Thymus (tissue), 11 donors: ENCODE measurements at regions not wholly inside any gene's neighbourhood (a gene's known extent, or its start where the extent isn't known, plus 50 kb on each side); places are given as distances from the start of the nearest gene placed in this dataset.

Source experiments
- DNase-seq, 9 donors: peaks; one replicate each; pipeline ENCODE4 v3.0.0-alpha.2; 2013; ENCODE audit warnings: low spot score in 9 of 9, low read depth in 6 of 9, missing footprints in 1 of 9
- H3K27ac ChIP-seq, 2 donors: one replicate each; pipeline ENCODE4 v1.5.1; 2013; ENCODE audit warnings: control low read depth in 1 of 2, low read depth in 1 of 2, low read length in 1 of 2, mild to moderate bottlenecking in 1 of 2, moderate library complexity in 1 of 2
- H3K27me3 ChIP-seq, 2 donors: one replicate each; pipeline ENCODE4 v1.5.1; 2013; ENCODE audit warnings: low read length in 1 of 2; ENCODE audit not compliant: control insufficient read depth in 2 of 2, insufficient read depth in 1 of 2
- H3K36me3 ChIP-seq, 2 donors: one replicate each; pipeline ENCODE4 v1.5.1; 2013; ENCODE audit warnings: low read length in 1 of 2, mild to moderate bottlenecking in 1 of 2, moderate library complexity in 1 of 2; ENCODE audit not compliant: control insufficient read depth in 2 of 2, insufficient read depth in 2 of 2
- H3K4me1 ChIP-seq, 2 donors: one replicate each; pipeline ENCODE4 v1.5.1; 2013; ENCODE audit warnings: low read length in 2 of 2; ENCODE audit not compliant: control insufficient read depth in 2 of 2, insufficient read depth in 2 of 2
- H3K4me3 ChIP-seq, 2 donors: one replicate each; pipeline ENCODE4 v1.5.1; 2013; ENCODE audit warnings: low read length in 2 of 2, control low read depth in 1 of 2, mild to moderate bottlenecking in 1 of 2
- H3K9me3 ChIP-seq, 2 donors: one replicate each; pipeline ENCODE4 v1.5.1; 2013; ENCODE audit warnings: low read length in 1 of 2, mild to moderate bottlenecking in 1 of 2; ENCODE audit not compliant: control insufficient read depth in 2 of 2, insufficient read depth in 1 of 2
- WGBS: extraction: QIAGEN DNeasy Blood & Tissue Kit; methylation state at CpG from one replicate; pipeline ENCODE4 v1.1.7; 2013; 5-methylcytosine and 5-hydroxymethylcytosine counted together
- donor health status: healthy.

DNA sequence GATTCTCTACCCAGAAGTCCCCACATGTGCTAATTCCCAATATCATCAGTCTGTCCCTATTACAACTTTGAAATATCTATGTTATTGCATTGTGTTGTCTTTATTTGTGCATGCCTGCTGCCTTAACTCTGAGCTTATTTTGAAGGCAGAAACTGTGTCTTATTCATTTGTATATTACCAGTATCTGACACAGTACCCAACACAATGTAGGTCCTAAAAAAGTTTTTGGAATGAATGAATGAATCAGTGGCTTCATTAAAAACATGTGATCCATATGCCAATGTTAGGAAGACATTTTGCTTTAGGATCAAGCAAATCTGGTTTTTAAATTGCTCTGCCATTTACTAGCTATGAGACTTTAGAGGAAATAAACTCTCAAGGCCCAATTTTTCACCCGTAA lies 420.4 kb downstream of the CBLN4 start:
- DNase-seq = no peak
- no peak overlapping the region for H3K4me3 ChIP-seq
- WGBS = 92% methylated on average over 1 of the region's 1 CpG
- H3K4me1 ChIP-seq = no peaks in the 10 kb centered on the region
- H3K9me3 ChIP-seq = no peaks in the 10 kb centered on the region
- H3K36me3 ChIP-seq = no peaks in the 10 kb centered on the region
- H3K27me3 ChIP-seq = no peaks in the 10 kb centered on the region
- H3K27ac ChIP-seq = no peak overlapping the region

DNA sequence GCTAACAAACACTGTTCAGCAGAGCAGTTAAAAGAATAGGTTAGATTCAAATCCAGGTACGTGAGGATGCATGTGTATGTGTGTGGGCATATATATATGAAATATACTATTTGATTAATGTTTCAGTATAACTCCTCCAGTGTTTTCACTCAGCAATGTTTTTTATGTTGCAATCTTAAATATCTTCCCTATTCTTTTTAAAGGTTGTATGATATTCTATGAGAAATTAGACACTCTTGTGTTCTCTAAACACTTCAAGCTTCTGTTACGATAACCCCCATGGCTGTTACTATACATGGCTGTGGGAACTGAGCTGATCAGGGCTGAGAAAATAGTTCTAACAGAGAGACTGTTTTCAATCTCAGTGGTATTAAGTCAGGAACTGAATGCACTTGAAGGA lies 421.0 kb downstream of the CBLN4 start:
- Histone ChIP-seq H3K4me3 (no peak overlapping the region), H3K36me3 (no peaks in the 10 kb centered on the region), H3K4me1 (no peaks in the 10 kb centered on the region), H3K27ac (no peak overlapping the region), H3K27me3 (no peaks in the 10 kb centered on the region), H3K9me3 (no peaks in the 10 kb centered on the region)
- WGBS = 96% methylated on average over 2 of the region's 2 CpGs
- no peak for DNase-seq

DNA sequence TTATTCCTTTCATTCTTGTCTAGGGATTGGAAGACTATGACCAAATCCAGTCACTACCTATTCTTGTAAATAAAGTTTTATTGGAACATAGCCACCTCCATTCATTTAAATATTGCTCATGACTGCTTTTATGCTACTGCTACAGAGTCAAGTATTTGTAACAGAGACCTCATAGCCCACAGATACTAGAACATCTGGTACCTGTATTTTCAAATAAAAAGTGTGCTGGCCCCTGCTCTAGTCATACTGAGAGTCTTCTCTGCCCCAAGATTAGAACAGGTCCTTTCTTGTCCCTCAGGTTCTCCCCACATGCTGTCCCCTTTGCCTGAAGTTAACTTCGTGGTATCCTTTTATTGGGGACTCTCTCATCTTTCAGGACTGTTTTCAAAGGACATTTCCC lies 422.3 kb downstream of the CBLN4 start:
- no peak overlapping the region for H3K27ac ChIP-seq
- H3K9me3 ChIP-seq = no peaks in the 10 kb centered on the region
- H3K36me3 ChIP-seq = no peaks in the 10 kb centered on the region
- H3K4me1 ChIP-seq = no peaks in the 10 kb centered on the region
- no peak for DNase-seq
- 76% methylated on average over 1 of the region's 1 CpG for WGBS
- H3K27me3 ChIP-seq = no peaks in the 10 kb centered on the region
- H3K4me3 ChIP-seq = no peak overlapping the region

DNA sequence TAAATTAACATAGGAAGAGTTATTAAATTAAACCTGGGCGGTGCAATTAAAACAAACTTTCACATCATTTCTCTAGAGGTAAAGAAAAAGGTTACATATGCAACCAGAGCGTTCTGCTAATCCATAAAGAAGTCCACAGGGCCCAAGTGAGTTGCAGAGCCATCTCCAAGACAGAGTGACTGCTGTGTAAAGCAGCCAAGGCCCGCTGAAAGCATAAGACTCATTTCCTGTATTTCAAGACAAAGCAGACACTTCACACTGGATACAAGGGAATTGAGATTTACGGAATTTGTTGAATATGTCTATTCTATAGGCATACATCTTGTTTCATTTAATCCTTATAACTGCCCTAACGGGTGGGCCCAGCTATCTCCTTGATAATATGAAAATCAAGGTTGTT lies 422.8 kb downstream of the CBLN4 start:
- no peak overlapping the region for H3K4me3 ChIP-seq
- H3K4me1 ChIP-seq = no peaks in the 10 kb centered on the region
- no peaks in the 10 kb centered on the region for H3K9me3 ChIP-seq
- no peaks in the 10 kb centered on the region for H3K27me3 ChIP-seq
- no peak for DNase-seq
- H3K27ac ChIP-seq = no peak overlapping the region
- 86% methylated on average over 5 of the region's 5 CpGs for WGBS
- no peaks in the 10 kb centered on the region for H3K36me3 ChIP-seq

DNA sequence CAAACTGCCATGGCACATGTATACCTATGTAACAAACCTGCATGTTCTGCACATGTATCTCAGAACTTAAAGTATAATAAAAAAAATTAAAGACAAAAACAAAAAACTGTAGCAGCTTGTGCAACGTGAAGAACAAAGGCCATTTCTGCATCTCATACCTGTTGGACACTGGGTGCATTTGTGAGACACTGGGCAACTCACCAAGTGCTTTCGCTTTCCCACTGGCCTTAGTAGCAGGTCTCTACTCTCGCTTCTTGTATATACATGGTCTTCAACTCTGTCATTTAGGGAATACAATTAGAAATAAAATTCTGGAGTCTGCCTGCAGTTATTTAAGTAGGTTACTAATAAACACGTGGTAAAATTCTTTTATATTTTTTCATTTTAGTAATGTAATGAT lies 423.8 kb downstream of the CBLN4 start:
- Histone ChIP-seq H3K4me3 (no peak overlapping the region), H3K9me3 (no peaks in the 10 kb centered on the region), H3K27ac (no peak overlapping the region), H3K27me3 (no peaks in the 10 kb centered on the region), H3K36me3 (no peaks in the 10 kb centered on the region), H3K4me1 (no peaks in the 10 kb centered on the region)
- DNase-seq = no peak
- WGBS = 89% methylated on average over 4 of the region's 4 CpGs

DNA sequence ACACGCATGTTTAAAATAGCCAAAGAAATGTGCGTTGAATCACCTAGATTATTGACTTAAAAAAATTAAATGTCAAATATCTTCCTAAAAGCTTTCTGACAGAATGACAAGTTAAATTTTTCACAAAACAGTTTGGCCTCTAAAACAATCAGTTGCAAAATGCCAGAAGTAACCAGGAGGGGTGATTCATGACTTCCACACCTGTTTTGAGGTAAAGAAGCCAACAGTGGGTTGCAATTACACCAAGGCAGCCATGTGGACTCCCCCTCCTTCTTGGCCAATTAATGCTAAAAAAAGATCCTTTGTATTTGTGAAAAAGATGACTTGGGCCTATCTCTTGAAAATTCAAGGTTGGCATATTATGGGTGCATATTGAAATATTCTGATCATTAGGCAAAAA lies 424.8 kb downstream of the CBLN4 start:
- no peaks in the 10 kb centered on the region for H3K36me3 ChIP-seq
- DNase-seq = no peak
- H3K27ac ChIP-seq = no peak overlapping the region
- no peak overlapping the region for H3K4me3 ChIP-seq
- H3K4me1 ChIP-seq = no peaks in the 10 kb centered on the region
- 76% methylated on average over 2 of the region's 2 CpGs for WGBS
- no peaks in the 10 kb centered on the region for H3K9me3 ChIP-seq
- no peaks in the 10 kb centered on the region for H3K27me3 ChIP-seq

DNA sequence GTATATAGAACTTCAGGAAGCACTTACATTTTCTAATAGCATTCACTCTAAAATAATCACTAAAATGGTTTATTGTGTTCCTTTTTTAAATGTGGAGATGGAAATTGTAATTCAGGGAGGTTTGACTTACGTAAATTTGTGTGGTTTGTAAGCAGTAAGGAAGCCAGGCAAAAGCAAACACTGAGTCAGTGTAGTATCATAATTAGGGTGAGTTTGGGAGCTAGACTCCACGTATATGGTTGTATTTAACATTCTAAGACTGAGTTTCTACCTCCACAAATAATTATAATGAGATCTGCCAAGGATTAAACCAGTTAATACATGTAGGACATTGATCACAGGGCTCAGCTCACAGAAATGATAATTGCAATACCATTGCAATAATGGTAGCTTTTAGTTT lies 425.5 kb downstream of the CBLN4 start:
- 75% methylated on average over 2 of the region's 2 CpGs for WGBS
- H3K4me3 ChIP-seq = no peak overlapping the region
- H3K36me3 ChIP-seq = no peaks in the 10 kb centered on the region
- H3K9me3 ChIP-seq = no peaks in the 10 kb centered on the region
- no peak overlapping the region for H3K27ac ChIP-seq
- H3K27me3 ChIP-seq = no peaks in the 10 kb centered on the region
- H3K4me1 ChIP-seq = no peaks in the 10 kb centered on the region
- DNase-seq = no peak

DNA sequence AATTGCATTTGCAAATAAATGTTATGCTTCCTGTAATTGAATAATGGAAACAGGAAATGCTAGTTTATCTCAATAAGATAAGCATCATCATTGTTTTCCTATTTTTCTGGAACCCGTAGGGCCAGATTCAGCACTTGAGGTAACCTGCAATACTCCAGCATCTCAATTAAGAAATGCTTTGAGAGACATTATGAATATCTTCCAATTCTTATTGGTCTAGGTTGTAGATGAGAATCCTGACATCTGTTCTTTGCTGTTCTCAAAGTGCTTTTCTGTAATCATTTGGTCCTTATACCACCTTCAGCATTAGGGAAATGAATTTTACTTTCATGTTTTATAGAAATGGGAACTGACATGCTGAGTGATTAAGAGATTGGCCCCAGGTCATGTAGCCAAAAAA lies 428.3 kb downstream of the CBLN4 start:
- no peak for DNase-seq
- Histone ChIP-seq H3K4me3 (no peak overlapping the region), H3K9me3 (no peaks in the 10 kb centered on the region), H3K4me1 (no peaks in the 10 kb centered on the region), H3K27me3 (no peaks in the 10 kb centered on the region), H3K36me3 (no peaks in the 10 kb centered on the region), H3K27ac (no peak overlapping the region)
- WGBS = 45% methylated on average over 1 of the region's 1 CpG

DNA sequence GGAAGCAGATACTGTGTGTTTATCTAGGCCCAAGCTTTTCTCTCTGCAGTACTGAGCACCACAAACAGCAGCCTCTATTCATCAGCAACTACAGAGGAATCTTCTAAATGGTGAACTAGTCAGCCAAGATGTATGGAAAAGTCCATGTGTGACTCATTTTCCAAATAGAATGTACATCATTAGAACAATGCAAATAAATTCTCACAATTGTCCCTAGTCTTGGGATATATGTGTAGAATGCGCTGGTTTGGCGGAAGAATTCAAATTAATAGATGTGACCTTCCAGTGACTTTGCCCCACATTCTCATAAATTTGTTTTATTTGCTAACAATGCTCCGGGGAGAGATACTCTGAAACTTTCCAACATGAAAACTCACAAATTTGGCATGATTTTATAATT lies 436.2 kb downstream of the CBLN4 start:
- WGBS = 94% methylated on average over 3 of the region's 3 CpGs
- Histone ChIP-seq H3K27ac (no peak overlapping the region), H3K9me3 (no peaks in the 10 kb centered on the region), H3K4me1 (no peaks in the 10 kb centered on the region), H3K27me3 (no peaks in the 10 kb centered on the region), H3K4me3 (no peak overlapping the region), H3K36me3 (no peaks in the 10 kb centered on the region)
- DNase-seq = no peak

DNA sequence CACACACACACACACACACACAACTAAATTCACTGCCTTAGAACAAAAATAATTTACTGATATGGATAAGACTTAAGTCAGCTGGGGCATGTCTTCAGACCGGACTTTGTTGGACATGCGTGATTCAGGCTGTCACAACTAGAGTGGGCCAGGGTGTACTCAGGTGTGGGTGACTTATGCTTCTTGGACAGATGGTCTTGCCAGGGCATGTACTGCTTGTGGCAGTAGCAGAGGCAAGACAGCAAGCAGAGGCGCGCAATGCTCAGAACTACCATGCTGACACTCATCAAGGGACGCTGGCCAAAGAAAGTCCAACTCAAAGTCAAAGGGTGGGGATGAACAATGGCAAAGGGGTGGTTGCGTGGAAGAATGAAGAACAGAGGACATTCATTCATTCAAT lies 437.5 kb downstream of the CBLN4 start:
- Histone ChIP-seq H3K27me3 (no peaks in the 10 kb centered on the region), H3K4me3 (no peak overlapping the region), H3K4me1 (no peaks in the 10 kb centered on the region), H3K27ac (no peak overlapping the region), H3K9me3 (no peaks in the 10 kb centered on the region), H3K36me3 (no peaks in the 10 kb centered on the region)
- DNase-seq = no peak
- 85% methylated on average over 6 of the region's 6 CpGs for WGBS
